ENCODE measurements at regions not wholly inside any gene's neighbourhood (a gene's known extent, or its start where the extent isn't known, plus 50 kb on each side); places are given as distances from the start of the nearest gene placed in this dataset.

DNA sequence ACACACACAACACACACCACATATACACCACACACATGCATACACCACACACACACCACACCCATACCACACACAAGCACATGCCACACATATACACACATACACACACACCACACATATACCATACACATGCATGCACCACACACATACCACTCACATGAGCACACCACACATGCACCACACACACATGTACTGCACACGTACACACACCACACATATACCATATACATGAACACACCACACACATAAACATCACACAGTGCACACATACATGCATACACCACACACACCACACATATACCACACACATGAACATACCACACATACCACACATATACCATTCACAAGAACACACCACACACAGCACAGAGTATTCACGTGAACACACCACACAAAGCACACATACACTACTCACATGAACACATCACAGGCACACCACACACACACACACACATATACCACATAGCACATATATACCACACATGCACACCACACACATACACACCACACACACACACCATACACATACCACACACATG is 219.9 kb upstream of the RAB6C start:
- POLR2A ChIA-PET: no interaction called here
- H3K27me3 Mint-ChIP-seq: peaks cover 5% of the 10 kb centered on the region
- CTCF ChIA-PET: no interaction called here
- Histone ChIP-seq H3K4me3 (ENCODE audit: low read length) (no peak overlapping the region), H3K27me3 (ENCODE audit: control insufficient read depth in 1 of 2, insufficient read depth in 2 of 2, low read length in 2 of 2) (peaks cover 0 to 3% of the 10 kb centered on the region in 2 experiments), H3K4me1 (ENCODE audit: insufficient read depth, low read length) (no peaks in the 10 kb centered on the region), H3K9me3 (ENCODE audit: control insufficient read depth in 1 of 2, insufficient read depth in 1 of 2, low read length in 2 of 2) (peaks cover 0 to 22% of the 10 kb centered on the region in 2 experiments), H3K27ac (ENCODE audit: low read depth in 1 of 2, low read length in 2 of 2) (no peak overlapping the region), H3K36me3 (ENCODE audit: insufficient read depth, low read length) (no peaks in the 10 kb centered on the region)
- H3K36me3 Mint-ChIP-seq (ENCODE audit: low read depth): no peaks in the 10 kb centered on the region
- ATAC-seq (ENCODE audit: poor library complexity): no peak
- no peak overlapping the region for H3K27ac Mint-ChIP-seq
- intact Hi-C loops (cut with DNase I, micrococcal nuclease): no loop called here
- TF ChIP-seq CTCF (IDR thresholded peaks at IDR 0.05): no peak
- no peaks in the 10 kb centered on the region for H3K4me1 Mint-ChIP-seq (ENCODE audit: low read depth)
- no peak for DNase-seq
- no peak overlapping the region for H3K4me3 Mint-ChIP-seq
- no peaks in the 10 kb centered on the region for H3K9me3 Mint-ChIP-seq

DNA sequence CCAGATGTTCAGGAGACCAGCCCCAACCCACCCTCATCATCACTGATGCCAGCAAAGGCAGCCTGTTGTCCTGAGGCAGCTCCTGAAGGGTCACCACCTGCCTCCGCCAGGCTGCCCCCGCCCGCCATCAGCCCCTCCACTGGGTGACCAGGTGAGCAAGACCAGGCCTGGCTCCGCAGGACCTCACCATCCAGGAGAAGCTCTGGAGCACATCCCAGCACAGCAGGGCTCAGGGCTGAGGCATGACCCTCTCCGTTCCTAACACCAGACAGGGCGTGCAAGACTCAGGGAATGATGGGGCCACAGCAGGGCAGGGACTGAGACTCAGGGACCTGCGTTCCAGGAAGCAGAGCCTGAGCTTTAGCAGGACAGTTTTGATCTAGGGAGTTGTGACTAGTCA is 218.8 kb upstream of the RAB6C start:
- H3K27ac ChIP-seq (ENCODE audit: low read depth in 1 of 2, low read length in 2 of 2): no peak overlapping the region
- H3K9me3 ChIP-seq (ENCODE audit: control insufficient read depth in 1 of 2, insufficient read depth in 1 of 2, low read length in 2 of 2): peaks cover 0 to 22% of the 10 kb centered on the region in 2 experiments
- POLR2A ChIA-PET: no interaction called here
- CTCF ChIA-PET: no interaction called here
- H3K9me3 Mint-ChIP-seq: no peaks in the 10 kb centered on the region
- no peaks in the 10 kb centered on the region for H3K36me3 ChIP-seq (ENCODE audit: insufficient read depth, low read length)
- H3K27me3 ChIP-seq (ENCODE audit: control insufficient read depth in 1 of 2, insufficient read depth in 2 of 2, low read length in 2 of 2): peaks cover 0 to 3% of the 10 kb centered on the region in 2 experiments
- intact Hi-C loops (cut with DNase I, micrococcal nuclease): no loop called here
- DNase-seq (no peak), ATAC-seq (ENCODE audit: poor library complexity) (no peak)
- no peaks in the 10 kb centered on the region for H3K4me1 ChIP-seq (ENCODE audit: insufficient read depth, low read length)
- no peaks in the 10 kb centered on the region for H3K36me3 Mint-ChIP-seq (ENCODE audit: low read depth)
- H3K4me1 Mint-ChIP-seq (ENCODE audit: low read depth): no peaks in the 10 kb centered on the region
- H3K4me3 ChIP-seq (ENCODE audit: low read length): no peak overlapping the region
- H3K27ac Mint-ChIP-seq: no peak overlapping the region
- no peak overlapping the region for H3K4me3 Mint-ChIP-seq
- H3K27me3 Mint-ChIP-seq: peaks cover 5% of the 10 kb centered on the region
- no peak for TF ChIP-seq CTCF (IDR thresholded peaks at IDR 0.05)

DNA sequence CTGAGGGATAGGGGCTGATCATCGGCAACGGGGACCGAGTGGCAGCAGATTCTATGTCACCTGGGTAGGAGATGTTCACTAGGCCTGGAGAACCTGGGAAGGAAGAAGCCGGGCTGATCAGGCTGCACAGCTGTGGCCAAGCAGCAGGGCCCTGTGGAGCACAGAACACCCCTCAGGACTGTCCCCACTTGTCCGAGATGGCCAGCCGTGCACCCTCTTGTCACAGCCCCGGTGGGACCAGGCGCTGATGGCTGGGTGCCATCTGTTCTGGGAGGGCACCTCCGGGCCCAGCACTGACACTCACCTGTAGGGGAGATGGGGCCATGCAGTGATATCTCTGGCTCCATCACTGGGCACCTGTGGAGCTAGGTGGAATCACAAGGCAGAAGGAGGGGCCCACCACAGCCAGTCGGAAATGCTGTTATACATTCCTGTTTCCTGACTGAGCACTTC is 217.9 kb upstream of the RAB6C start:
- Histone ChIP-seq H3K36me3 (ENCODE audit: insufficient read depth, low read length) (no peaks in the 10 kb centered on the region), H3K4me3 (ENCODE audit: low read length) (no peak overlapping the region), H3K27ac (ENCODE audit: low read depth in 1 of 2, low read length in 2 of 2) (no peak overlapping the region), H3K27me3 (ENCODE audit: control insufficient read depth in 1 of 2, insufficient read depth in 2 of 2, low read length in 2 of 2) (peaks cover 0 to 3% of the 10 kb centered on the region in 2 experiments), H3K4me1 (ENCODE audit: insufficient read depth, low read length) (no peaks in the 10 kb centered on the region), H3K9me3 (ENCODE audit: control insufficient read depth in 1 of 2, insufficient read depth in 1 of 2, low read length in 2 of 2) (peaks cover 0 to 29% of the 10 kb centered on the region in 2 experiments)
- Mint-ChIP-seq H3K27ac (no peak overlapping the region), H3K4me1 (ENCODE audit: low read depth) (no peaks in the 10 kb centered on the region), H3K27me3 (no peaks in the 10 kb centered on the region), H3K36me3 (ENCODE audit: low read depth) (no peaks in the 10 kb centered on the region), H3K4me3 (no peak overlapping the region), H3K9me3 (no peaks in the 10 kb centered on the region)
- TF ChIP-seq CTCF (IDR thresholded peaks at IDR 0.05): no peak
- POLR2A ChIA-PET: no interaction called here
- intact Hi-C loops (cut with DNase I, micrococcal nuclease): no loop called here
- no peak for DNase-seq
- CTCF ChIA-PET: no interaction called here
- no peak for ATAC-seq (ENCODE audit: poor library complexity)

All from CD4-positive, alpha-beta T cell (primary cell).